AG04449 (cell line): ENCODE measurements at regions not wholly inside any gene's neighbourhood (a gene's known extent, or its start where the extent isn't known, plus 50 kb on each side); places are given as distances from the start of the nearest gene placed in this dataset.

ENCODE experiments used
- CTCF ChIA-PET: fragments of 350-600 bp; formaldehyde crosslinking; extraction: SDS; loops from one replicate; lab custom pipeline; 2021; ENCODE audit warnings: antibody characterized with exemption; lab: Yijun Ruan, JAX
- POLR2A ChIA-PET: fragments of 400-600, 350-600 bp; formaldehyde crosslinking; extraction: SDS; loops from one replicate; lab custom pipeline; 2020; ENCODE audit warnings: antibody characterized with exemption, inconsistent platforms; lab: Yijun Ruan, JAX
- DNase-seq: peaks from one replicate; pipeline ENCODE4 v3.0.0-alpha.2; 2010; ENCODE audit warnings: low read depth, low spot score
- H3K4me3 ChIP-seq: 2 replicates; pipeline ENCODE4 v1.5.1; 2011; ENCODE audit warnings: low read depth, mild to moderate bottlenecking, control low read depth, low read length
- TF ChIP-seq, protein P1 (sequence below): IDR thresholded peaks from one replicate; pipeline ENCODE4 v1.5.1; 2011; ENCODE audit warnings: mild to moderate bottlenecking, moderate library complexity, low read length, control low read depth, inconsistent platforms; ENCODE audit not compliant: insufficient read depth; ENCODE audit errors: missing control alignments

GRCh38 chr13:53631511-53631910 is 602.9 kb downstream of the OLFM4 start:
- CTCF ChIA-PET = no interaction called here
- no peak overlapping the region for H3K4me3 ChIP-seq
- TF ChIP-seq, protein P1, sequence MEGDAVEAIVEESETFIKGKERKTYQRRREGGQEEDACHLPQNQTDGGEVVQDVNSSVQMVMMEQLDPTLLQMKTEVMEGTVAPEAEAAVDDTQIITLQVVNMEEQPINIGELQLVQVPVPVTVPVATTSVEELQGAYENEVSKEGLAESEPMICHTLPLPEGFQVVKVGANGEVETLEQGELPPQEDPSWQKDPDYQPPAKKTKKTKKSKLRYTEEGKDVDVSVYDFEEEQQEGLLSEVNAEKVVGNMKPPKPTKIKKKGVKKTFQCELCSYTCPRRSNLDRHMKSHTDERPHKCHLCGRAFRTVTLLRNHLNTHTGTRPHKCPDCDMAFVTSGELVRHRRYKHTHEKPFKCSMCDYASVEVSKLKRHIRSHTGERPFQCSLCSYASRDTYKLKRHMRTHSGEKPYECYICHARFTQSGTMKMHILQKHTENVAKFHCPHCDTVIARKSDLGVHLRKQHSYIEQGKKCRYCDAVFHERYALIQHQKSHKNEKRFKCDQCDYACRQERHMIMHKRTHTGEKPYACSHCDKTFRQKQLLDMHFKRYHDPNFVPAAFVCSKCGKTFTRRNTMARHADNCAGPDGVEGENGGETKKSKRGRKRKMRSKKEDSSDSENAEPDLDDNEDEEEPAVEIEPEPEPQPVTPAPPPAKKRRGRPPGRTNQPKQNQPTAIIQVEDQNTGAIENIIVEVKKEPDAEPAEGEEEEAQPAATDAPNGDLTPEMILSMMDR = no peak
- POLR2A ChIA-PET = no interaction called here
- no peak for DNase-seq

DNA sequence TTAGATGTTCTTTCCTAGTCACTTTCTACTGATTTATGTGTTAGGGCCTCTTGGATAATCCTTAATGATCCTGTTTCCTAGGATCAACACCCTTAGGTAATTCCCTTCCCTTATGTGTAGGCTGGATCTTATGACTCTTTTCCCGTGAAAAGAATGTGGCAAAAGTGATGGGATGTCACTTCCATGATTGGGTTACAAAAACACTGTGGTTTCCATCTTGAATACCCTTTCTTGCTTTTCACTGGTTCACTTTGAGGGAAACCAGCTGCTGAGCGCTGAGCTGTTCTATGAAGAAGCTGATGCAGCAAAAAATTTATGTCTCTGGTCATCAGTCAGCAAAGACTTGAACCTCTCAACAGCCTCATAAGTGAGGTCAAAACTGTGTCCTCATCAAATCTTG is 609.4 kb downstream of the OLFM4 start:
- ChIA-PET POLR2A (no interaction called here), CTCF (no interaction called here)
- no peak overlapping the region for H3K4me3 ChIP-seq
- TF ChIP-seq, protein P1 = no peak
- no peak for DNase-seq

- ChIA-PET CTCF (no interaction called here), POLR2A (no interaction called here)
- no peak for DNase-seq
- TF ChIP-seq, protein P1 = no peak
- H3K4me3 ChIP-seq = no peak overlapping the region
These were observed 613.7 kb downstream of the OLFM4 start for GRCh38 chr13:53642306-53642705.

DNA sequence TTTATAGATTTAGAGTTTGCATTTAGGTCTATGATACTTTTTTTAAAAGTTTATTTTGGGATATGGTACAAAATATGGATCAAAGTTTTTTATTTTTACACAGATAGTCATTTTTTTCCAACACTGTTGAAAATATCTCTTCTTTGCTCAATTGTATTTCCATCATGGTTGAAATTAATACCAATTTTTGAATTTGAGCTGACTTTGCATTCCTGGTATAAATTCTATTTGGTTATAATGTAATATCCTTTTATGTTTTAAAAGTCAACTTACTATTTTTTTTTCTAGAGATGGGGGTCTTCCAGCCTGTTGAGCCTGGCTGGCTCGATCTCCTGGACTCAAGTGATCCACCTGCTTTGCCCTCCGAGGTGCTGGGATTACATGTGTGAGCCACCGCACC is 620.1 kb downstream of the OLFM4 start:
- TF ChIP-seq, protein P1 = no peak
- POLR2A ChIA-PET = no interaction called here
- no peak overlapping the region for H3K4me3 ChIP-seq
- DNase-seq = no peak
- CTCF ChIA-PET = no interaction called here

DNA sequence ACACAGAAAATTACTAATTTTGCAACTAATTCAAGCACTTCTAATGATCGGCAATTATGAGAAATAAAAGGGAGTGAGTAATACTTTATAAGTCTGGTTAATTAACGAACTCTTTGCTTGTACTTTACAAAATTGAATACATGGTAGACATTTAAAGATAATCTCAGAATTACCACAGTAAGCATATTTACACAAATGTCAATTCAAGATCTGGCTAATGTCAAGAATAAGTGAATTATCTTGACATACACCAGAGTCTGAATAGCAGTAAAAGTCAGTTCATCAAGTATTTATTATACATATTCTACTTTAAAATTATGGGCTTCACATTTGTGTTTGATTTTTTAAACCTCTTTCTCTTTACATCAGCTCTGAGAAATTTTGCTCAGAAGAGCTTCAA is 643.4 kb downstream of the OLFM4 start:
- TF ChIP-seq, protein P1 = no peak
- no peak overlapping the region for H3K4me3 ChIP-seq
- no peak for DNase-seq
- ChIA-PET POLR2A (no interaction called here), CTCF (no interaction called here)

DNA sequence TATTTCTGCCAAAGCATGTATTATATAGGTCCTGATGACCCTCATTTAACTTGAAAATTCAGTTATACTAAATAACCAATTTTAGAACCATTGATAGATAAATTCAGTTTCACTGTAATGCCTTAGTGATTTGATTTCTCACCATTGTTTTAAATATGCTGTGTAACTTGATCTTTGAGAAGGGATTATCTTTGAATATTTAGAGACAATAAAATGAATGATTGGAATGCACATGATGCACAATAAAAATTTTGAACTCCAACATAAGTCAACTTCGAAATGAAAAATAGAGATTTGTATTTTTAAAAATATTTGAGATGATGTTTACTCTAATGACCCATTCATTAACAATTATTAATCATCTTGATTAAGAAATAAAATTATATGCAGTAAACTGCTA is 654.5 kb downstream of the OLFM4 start:
- POLR2A ChIA-PET = no interaction called here
- CTCF ChIA-PET = no interaction called here
- H3K4me3 ChIP-seq = no peak overlapping the region
- TF ChIP-seq, protein P1 = no peak
- DNase-seq = no peak
